SH-SY5Y (cell line): ENCODE measurements at regions not wholly inside any gene's neighbourhood (a gene's known extent, or its start where the extent isn't known, plus 50 kb on each side); places are given as distances from the start of the nearest gene placed in this dataset.

Experiments
- GATA2 ChIP-seq: IDR thresholded peaks from 2 replicates; pipeline ENCODE4 v1.6.1; 2011; ENCODE audit warnings: mild to moderate bottlenecking, low read depth, low read length
- GATA3 ChIP-seq: IDR thresholded peaks from 2 replicates; pipeline ENCODE4 v1.6.1; 2011; ENCODE audit warnings: low read depth, mild to moderate bottlenecking, low read length, moderate library complexity

DNA sequence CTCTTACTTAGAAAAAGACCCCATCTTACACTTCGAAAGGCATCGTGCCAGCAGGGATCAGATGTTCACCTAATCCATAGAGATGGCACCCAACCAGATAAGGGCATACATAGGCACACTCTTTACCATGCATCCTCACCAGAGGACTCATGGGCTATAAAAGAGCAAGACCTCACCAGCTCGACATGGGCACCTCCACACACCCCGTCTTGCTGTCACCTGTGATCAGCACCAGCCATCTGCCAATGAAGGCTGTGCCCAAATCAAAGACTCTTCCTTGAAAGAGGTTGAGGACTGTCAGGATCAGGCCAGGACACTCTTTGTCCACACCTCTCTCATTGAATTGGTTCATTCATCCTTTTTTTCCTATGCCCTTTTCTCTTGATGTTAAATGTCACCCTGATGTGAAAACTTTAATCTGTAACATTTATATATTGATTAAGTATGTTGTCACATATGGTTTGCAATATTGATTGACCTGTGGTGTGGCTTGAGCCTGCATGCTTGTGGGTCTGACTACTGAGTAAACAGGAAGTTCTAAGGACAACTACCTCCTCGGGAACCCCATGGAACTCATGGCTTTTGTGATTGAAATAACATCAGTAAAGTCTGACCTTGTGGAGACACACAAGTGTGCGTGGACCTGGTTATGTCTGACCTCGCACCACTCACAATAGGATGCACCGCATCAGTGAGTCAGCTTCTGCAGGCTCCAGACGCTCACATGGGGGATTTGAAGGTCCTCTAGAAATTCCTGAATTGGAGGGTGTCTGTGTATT lies 75.5 kb downstream of the HTR5A start:
- TF ChIP-seq GATA2 (no peak), GATA3 (no peak)
